ENCODE measurements at regions not wholly inside any gene's neighbourhood (a gene's known extent, or its start where the extent isn't known, plus 50 kb on each side); places are given as distances from the start of the nearest gene placed in this dataset.

DNA sequence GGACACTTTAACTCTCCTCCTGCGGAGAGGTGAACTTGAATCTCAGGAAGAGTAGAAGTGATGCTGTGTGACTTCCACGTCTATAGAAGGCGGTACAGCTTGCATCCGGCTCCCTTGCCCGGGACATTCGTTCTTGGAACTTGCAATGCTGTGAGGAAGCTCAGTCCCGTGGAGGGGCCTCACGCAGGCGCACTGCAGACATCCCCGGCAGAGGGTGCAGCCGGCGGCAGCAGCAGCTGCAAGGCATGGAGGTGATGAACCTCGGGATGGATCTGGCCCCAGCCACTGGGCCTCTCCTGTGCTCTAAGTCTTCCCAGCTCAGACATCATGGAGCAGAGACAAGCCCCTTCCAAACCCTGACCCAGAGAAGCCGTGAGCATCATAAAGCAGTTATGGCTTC, 61.8 kb upstream of the SOD1 start:
- DNase-seq (ENCODE audit: low read depth), result no peak
- TF ChIP-seq, protein P1, sequence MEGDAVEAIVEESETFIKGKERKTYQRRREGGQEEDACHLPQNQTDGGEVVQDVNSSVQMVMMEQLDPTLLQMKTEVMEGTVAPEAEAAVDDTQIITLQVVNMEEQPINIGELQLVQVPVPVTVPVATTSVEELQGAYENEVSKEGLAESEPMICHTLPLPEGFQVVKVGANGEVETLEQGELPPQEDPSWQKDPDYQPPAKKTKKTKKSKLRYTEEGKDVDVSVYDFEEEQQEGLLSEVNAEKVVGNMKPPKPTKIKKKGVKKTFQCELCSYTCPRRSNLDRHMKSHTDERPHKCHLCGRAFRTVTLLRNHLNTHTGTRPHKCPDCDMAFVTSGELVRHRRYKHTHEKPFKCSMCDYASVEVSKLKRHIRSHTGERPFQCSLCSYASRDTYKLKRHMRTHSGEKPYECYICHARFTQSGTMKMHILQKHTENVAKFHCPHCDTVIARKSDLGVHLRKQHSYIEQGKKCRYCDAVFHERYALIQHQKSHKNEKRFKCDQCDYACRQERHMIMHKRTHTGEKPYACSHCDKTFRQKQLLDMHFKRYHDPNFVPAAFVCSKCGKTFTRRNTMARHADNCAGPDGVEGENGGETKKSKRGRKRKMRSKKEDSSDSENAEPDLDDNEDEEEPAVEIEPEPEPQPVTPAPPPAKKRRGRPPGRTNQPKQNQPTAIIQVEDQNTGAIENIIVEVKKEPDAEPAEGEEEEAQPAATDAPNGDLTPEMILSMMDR (conservative IDR thresholded peaks at IDR 0.05; ENCODE audit: low read depth, low read length), result no peak
- no peak overlapping the region for H3K4me3 ChIP-seq (ENCODE audit: low read depth, low read length)

DNA sequence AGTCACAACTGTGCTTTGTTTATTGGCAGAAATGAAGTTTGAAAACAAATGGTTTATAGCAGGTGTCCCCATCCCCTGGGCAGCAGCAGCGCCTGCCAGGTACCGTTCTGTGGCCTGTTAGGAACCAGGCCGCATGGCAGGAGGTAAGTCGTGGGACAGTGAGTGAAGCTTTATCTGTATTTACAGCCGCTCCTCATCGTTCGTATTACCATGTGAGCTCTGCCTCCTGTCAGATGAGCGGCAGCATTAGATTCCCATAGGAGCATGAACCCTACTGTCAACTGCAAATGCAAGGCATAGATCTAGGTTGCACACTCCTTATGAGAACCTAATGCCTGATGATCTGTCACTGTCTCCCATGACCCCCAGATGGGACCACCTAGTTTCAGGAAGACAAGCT, 63.4 kb upstream of the SOD1 start:
- TF ChIP-seq, protein P1 (conservative IDR thresholded peaks at IDR 0.05; ENCODE audit: low read depth, low read length), result no peak
- no peak overlapping the region for H3K4me3 ChIP-seq (ENCODE audit: low read depth, low read length)
- DNase-seq (ENCODE audit: low read depth), result no peak

DNA sequence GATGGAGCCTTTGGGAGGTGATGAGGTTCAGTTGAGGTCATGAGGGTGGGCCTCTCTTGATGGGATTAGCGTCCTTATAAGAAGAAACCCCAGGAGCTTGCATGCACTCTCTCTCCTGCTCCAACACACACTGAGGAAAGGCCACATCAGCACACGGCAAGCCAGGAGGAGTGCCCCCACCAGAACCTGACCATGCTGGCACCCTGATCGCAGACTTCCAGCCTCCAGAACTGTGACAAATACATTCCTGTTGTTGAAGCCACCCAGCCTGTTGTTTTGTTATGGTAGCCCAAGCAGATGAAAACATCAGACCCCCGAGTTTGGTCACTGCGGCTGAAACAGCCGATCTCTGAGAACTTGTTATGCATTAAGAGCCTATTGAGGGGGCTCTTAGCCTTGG, 64.8 kb upstream of the SOD1 start:
- H3K4me3 ChIP-seq (ENCODE audit: low read depth, low read length), result no peak overlapping the region
- DNase-seq (ENCODE audit: low read depth), result no peak
- TF ChIP-seq, protein P1 (conservative IDR thresholded peaks at IDR 0.05; ENCODE audit: low read depth, low read length), result no peak

- no peak for DNase-seq (ENCODE audit: low read depth)
- no peak overlapping the region for H3K4me3 ChIP-seq (ENCODE audit: low read depth, low read length)
- TF ChIP-seq, protein P1 (conservative IDR thresholded peaks at IDR 0.05; ENCODE audit: low read depth, low read length), result no peak
Observed at GRCh38 chr21:31594279-31594678, 65.2 kb upstream of the SOD1 start.

DNA sequence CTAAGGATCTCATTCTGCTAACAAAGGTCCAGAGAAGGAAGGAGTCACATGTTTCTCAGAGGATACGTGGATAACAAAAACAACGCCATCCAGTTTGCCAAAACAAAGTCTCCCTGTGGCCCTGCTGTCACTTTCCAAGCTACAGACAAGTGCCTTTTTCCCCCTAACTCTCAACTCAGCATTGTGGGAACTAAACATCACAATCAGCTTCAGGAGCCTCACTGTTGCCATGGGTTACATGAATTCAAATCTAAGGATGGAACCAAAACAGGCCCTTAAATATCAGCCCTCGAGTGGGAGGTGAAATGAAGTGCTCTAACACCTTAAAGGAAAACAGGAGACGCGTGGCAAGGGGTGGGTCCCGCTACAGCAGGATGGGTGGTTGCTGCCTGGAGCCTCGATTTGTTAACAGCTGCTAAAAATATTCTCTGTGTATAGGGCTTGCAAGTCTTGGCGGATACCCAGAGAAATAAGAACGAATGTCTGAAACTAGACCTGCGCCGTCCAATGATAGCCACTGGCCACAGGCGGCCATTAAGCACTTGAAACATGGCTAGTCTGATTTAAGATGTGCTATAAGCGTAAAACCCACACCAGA, 66.4 kb upstream of the SOD1 start:
- H3K4me3 ChIP-seq (ENCODE audit: low read depth, low read length), result no peak overlapping the region
- TF ChIP-seq, protein P1 (conservative IDR thresholded peaks at IDR 0.05; ENCODE audit: low read depth, low read length), result no peak
- no peak for DNase-seq (ENCODE audit: low read depth)

DNA sequence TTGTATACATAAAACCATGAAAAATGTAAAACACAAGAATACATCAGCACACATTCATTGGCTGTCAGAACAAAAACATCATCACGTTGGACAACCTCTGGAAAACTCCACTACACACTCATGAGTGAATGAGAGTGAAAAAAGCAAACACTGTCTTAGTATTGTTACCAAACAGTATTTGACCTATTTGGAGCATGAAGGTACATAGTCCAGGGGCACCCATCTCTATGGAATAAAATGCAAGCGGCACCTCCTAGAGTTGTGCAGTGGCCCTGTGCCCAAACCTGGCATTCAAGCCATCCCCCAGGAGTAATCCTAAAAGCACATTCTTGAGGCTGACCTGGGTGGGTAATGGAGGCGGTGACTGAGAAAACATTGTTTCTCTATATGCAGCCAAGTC, 67.0 kb upstream of the SOD1 start:
- TF ChIP-seq, protein P1 (conservative IDR thresholded peaks at IDR 0.05; ENCODE audit: low read depth, low read length), result no peak
- no peak overlapping the region for H3K4me3 ChIP-seq (ENCODE audit: low read depth, low read length)
- no peak for DNase-seq (ENCODE audit: low read depth)

DNA sequence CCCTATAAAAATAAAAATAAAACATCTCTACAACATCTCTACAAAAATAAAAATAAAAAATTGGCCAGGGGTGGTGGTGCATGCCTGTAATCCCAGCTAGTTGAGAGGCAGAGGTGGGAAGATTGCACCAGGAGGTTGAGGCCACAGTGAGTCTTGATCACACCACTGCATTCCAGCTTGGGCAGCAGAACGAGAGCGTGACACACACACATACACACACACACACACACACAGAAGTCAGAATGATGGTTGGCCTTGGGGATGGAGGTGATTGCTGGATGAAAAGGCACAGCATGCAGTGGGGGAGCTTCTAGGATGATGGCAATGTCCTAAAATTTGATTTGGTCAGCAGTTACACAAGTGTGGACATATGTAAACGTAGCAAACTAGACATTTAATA, 69.7 kb upstream of the SOD1 start:
- DNase-seq (ENCODE audit: low read depth), result no peak
- no peak overlapping the region for H3K4me3 ChIP-seq (ENCODE audit: low read depth, low read length)
- TF ChIP-seq, protein P1 (conservative IDR thresholded peaks at IDR 0.05; ENCODE audit: low read depth, low read length), result no peak

Data from epithelial cell of proximal tubule (primary cell).